ENCODE measurements at regions not wholly inside any gene's neighbourhood (a gene's known extent, or its start where the extent isn't known, plus 50 kb on each side); places are given as distances from the start of the nearest gene placed in this dataset.

DNA sequence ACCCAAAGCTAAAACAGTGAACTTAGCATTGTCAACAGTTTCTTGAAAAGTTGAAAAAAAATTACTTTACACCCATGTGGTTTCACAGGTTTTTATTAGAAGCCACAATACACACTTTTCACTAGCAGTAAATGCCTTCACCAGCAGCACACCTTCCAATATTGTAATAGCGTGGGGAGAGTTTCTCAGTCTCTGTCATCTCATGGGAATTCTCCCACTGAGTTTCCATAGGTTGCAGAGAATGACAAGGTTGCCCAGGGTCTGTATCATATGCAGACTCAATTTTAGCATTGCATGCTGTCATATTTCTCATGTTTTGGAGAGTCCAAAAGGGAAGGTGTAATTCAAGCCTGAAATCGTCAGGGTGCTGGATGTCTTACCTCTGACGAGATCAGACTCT is 486.1 kb upstream of the TENM3 start (continued):
- TF ChIP-seq KIAA2018 (CRISPR knock-in tag; IDR thresholded peaks at IDR 0.05; ENCODE audit: borderline replicate concordance) (no peak), ZNF180 (CRISPR knock-in tag; IDR thresholded peaks at IDR 0.05; ENCODE audit: borderline replicate concordance, low read depth) (no peak)

DNA sequence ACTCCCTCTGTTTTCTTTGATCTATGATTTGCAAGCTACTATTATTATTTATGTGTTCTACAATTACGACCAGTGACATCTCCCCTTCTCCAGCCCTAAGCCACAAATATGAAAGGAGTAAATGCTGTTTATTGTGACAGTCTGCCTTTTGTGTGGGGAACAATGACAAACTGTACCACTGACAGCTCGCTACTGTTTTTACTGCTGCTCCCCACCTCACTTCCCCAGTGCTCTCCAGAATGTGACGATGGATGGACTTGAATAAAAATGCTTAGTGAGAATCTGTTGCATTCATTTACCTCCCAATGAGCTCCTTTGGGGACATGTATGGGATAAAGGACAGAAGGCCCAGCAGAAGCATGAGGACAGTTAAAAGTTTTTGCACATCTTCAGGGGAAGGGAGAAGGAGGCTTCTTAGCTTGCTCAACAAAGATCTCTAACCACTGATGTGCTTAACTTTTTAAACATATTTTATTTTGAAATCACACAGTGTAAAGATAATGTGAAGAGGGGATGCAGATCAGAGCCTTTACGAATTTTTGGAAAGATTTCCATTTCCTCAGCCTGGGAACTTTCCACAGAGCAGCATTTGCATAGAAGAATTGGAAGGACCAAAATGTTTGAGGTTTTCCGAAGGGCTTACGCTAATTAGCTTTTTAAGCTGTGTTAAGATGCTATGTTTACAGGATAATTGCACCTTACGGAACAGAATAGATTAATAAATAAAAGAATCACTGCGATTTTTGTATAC is 485.1 kb upstream of the TENM3 start:
- intact Hi-C loops (cut with micrococcal nuclease; ENCODE audit: unreplicated experiment) (no loop called here), in situ Hi-C loops (cut with HindIII; ENCODE audit: extremely low pct_ligation_motif_present, low pct_unique_long_range_greater_than_20kb) (no loop called here)
- no peaks in the 10 kb centered on the region for H3K36me3 ChIP-seq (replicated peaks in 1 of 2; ENCODE audit: control insufficient read depth in 1 of 2, insufficient read depth in 2 of 2, low read length in 2 of 2)
- WGBS (ENCODE audit: low lambda C conversion rate), result 17% methylated on average over 8 of the region's 8 CpGs
- DNase-seq (ENCODE audit: low spot score) (no peak), ATAC-seq (no peak), FAIRE-seq (no peak)
- H3K79me2 ChIP-seq (ENCODE audit: insufficient read depth, low read length), result no peaks in the 10 kb centered on the region
- no peaks in the 10 kb centered on the region for H3K9me3 ChIP-seq (ENCODE audit: low read length)
- H3K27ac ChIP-seq (ENCODE audit: extremely low read length, insufficient read depth, low read length), result no peak overlapping the region
- H3K27me3 ChIP-seq (ENCODE audit: control insufficient read depth in 1 of 2, insufficient read depth in 2 of 2, low read length in 2 of 2), result no peaks in the 10 kb centered on the region
- H2AFZ ChIP-seq (ENCODE audit: low read length), result no peak overlapping the region
- H4K20me1 ChIP-seq (ENCODE audit: insufficient read depth, low read length), result no peaks in the 10 kb centered on the region
- no peak overlapping the region for H3K4me3 ChIP-seq (replicated peaks in 1 of 3; ENCODE audit: insufficient read depth in 1 of 3, low read depth in 2 of 3, low read length in 3 of 3)
- CTCF ChIA-PET (ENCODE audit: low intra/inter-chr PET ratio, low total read pairs), result no interaction called here
- BruUV-seq (replicated peaks), result no TSS peak
- H3K4me2 ChIP-seq (ENCODE audit: low read depth, low read length), result no peak overlapping the region
- no peak overlapping the region for H3K9ac ChIP-seq (ENCODE audit: insufficient read depth, low read depth, low read length)
- H3K4me1 ChIP-seq (ENCODE audit: insufficient read depth, low read length), result no peaks in the 10 kb centered on the region
- POLR2A ChIA-PET, result no interaction called here
- TF ChIP-seq JUND (CRISPR knock-in tag; IDR thresholded peaks at IDR 0.05) (no peak), DNMT3B (CRISPR knock-in tag; conservative IDR thresholded peaks at IDR 0.05) (no peak), SP1 (IDR thresholded peaks at IDR 0.05) (no peak), SP1 (CRISPR knock-in tag; IDR thresholded peaks at IDR 0.05) (no peak), MXD4 (CRISPR knock-in tag; IDR thresholded peaks at IDR 0.05) (no peak), ZNF567 (CRISPR knock-in tag; IDR thresholded peaks at IDR 0.05; ENCODE audit: borderline replicate concordance) (no peak), NONO (IDR thresholded peaks at IDR 0.05) (no peak), NONO (CRISPR knock-in tag; conservative IDR thresholded peaks at IDR 0.05) (no peak), NFKB2 (CRISPR knock-in tag; IDR thresholded peaks at IDR 0.05; ENCODE audit: borderline replicate concordance) (no peak)
- TF ChIP-seq, protein P1, sequence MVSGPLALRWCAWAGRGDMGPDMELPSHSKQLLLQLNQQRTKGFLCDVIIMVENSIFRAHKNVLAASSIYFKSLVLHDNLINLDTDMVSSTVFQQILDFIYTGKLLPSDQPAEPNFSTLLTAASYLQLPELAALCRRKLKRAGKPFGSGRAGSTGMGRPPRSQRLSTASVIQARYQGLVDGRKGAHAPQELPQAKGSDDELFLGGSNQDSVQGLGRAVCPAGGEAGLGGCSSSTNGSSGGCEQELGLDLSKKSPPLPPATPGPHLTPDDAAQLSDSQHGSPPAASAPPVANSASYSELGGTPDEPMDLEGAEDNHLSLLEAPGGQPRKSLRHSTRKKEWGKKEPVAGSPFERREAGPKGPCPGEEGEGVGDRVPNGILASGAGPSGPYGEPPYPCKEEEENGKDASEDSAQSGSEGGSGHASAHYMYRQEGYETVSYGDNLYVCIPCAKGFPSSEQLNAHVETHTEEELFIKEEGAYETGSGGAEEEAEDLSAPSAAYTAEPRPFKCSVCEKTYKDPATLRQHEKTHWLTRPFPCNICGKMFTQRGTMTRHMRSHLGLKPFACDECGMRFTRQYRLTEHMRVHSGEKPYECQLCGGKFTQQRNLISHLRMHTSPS (CRISPR knock-in tag; IDR thresholded peaks at IDR 0.05; ENCODE audit: low read depth), result no peak

Measured in HepG2 (cell line).